DND-41 (cell line): ENCODE measurements at regions not wholly inside any gene's neighbourhood (a gene's known extent, or its start where the extent isn't known, plus 50 kb on each side); places are given as distances from the start of the nearest gene placed in this dataset.

Source experiments
- EZH2 ChIP-seq: IDR thresholded peaks from 3 replicates; pipeline ENCODE4 v1.6.1; 2012; ENCODE audit warnings: borderline replicate concordance, low read depth, mild to moderate bottlenecking, moderate library complexity, low read length, inconsistent platforms; ENCODE audit not compliant: severe bottlenecking
- TF ChIP-seq, protein P1 (sequence below): IDR thresholded peaks from 2 replicates; pipeline ENCODE4 v1.5.1; 2012; ENCODE audit warnings: borderline replicate concordance, low read length, moderate library complexity, mild to moderate bottlenecking; ENCODE audit not compliant: poor library complexity, severe bottlenecking; ENCODE audit errors: extremely low read depth

GRCh38 chr20:58065508-58066361 lies 162.7 kb downstream of the ANKRD60 start:
- TF ChIP-seq, protein P1, sequence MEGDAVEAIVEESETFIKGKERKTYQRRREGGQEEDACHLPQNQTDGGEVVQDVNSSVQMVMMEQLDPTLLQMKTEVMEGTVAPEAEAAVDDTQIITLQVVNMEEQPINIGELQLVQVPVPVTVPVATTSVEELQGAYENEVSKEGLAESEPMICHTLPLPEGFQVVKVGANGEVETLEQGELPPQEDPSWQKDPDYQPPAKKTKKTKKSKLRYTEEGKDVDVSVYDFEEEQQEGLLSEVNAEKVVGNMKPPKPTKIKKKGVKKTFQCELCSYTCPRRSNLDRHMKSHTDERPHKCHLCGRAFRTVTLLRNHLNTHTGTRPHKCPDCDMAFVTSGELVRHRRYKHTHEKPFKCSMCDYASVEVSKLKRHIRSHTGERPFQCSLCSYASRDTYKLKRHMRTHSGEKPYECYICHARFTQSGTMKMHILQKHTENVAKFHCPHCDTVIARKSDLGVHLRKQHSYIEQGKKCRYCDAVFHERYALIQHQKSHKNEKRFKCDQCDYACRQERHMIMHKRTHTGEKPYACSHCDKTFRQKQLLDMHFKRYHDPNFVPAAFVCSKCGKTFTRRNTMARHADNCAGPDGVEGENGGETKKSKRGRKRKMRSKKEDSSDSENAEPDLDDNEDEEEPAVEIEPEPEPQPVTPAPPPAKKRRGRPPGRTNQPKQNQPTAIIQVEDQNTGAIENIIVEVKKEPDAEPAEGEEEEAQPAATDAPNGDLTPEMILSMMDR, result no peak
- TF ChIP-seq EZH2, result no peak
